Prostate gland (tissue), 2 donors: ENCODE measurements at regions not wholly inside any gene's neighbourhood (a gene's known extent, or its start where the extent isn't known, plus 50 kb on each side); places are given as distances from the start of the nearest gene placed in this dataset.

Experiments
- DNase-seq: peaks from one replicate; pipeline ENCODE4 v3.0.0-alpha.2; 2019; ENCODE audit warnings: low spot score
- H3K27ac ChIP-seq, 2 donors: fragments of 200-600 bp; sonication (generic); 2 replicates each; pipeline ENCODE4 v1.5.1; 2017 to 2019
- H3K27me3 ChIP-seq: fragments of 200-600 bp; sonication (generic); replicated peaks from 2 replicates; pipeline ENCODE4 v1.5.1; 2019; ENCODE audit not compliant: insufficient read depth
- H3K36me3 ChIP-seq, 2 donors: fragments of 200-600 bp; sonication (generic); 1 replicate in 1 of 2; 2 replicates in 1 of 2; pipeline versions ENCODE4 v1.5.1 to v1.8.1; 2017 to 2019
- H3K4me1 ChIP-seq: fragments of 200-600 bp; sonication (generic); replicated peaks from 2 replicates; pipeline ENCODE4 v1.5.1; 2019
- H3K4me3 ChIP-seq, 2 donors: fragments of 200-600 bp; sonication (generic); 2 replicates each; pipeline ENCODE4 v1.5.1; 2017 to 2019
- H3K9me3 ChIP-seq: fragments of 200-600 bp; sonication (generic); 2 replicates; pipeline ENCODE4 v1.5.1; 2017
- CTCF ChIP-seq, 4 experiments: fragments of 200-600 bp in 2 of 4; fragments of 450-650 bp in 2 of 4; sonication (generic) in 2 of 4; IDR thresholded peaks; 1 replicate in 3 of 4; 2 replicates in 1 of 4; pipeline ENCODE4 v1.5.1; 2016 to 2019; ENCODE audit warnings: antibody characterized with exemption in 4 of 4, mild to moderate bottlenecking in 2 of 4, moderate library complexity in 2 of 4
- POLR2A ChIP-seq: fragments of 450-650 bp; IDR thresholded peaks from one replicate; pipeline ENCODE4 v1.6.1; 2016; ENCODE audit warnings: antibody characterized with exemption, mild to moderate bottlenecking
- POLR2AphosphoS5 ChIP-seq: sonication (generic); formaldehyde crosslinking; IDR thresholded peaks from one replicate; pipeline ENCODE4 v1.6.1; 2017; ENCODE audit warnings: antibody characterized with exemption
- WGBS: methylation state at CpG from one replicate; pipeline ENCODE4 v1.1.5; 2018; 5-methylcytosine and 5-hydroxymethylcytosine counted together
- intact Hi-C: fragments of 100-400 bp; cut with DNase I; formaldehyde crosslinking; loops from one replicate; pipeline ENCODE4 v1.14.2; 2022

- Histone ChIP-seq H3K9me3 (no peaks in the 10 kb centered on the region), H3K36me3 (no peaks in the 10 kb centered on the region), H3K4me1 (no peaks in the 10 kb centered on the region), H3K27ac (no peak overlapping the region), H3K4me3 (no peak overlapping the region), H3K27me3 (no peaks in the 10 kb centered on the region)
- TF ChIP-seq POLR2AphosphoS5 = no peak
- TF ChIP-seq POLR2A = no peak
- no peak for TF ChIP-seq CTCF (IDR thresholded peaks at IDR 0.05)
- intact Hi-C loops = no loop called here
- 39% methylated on average over 2 of the region's 2 CpGs for WGBS
- no peak for DNase-seq
These were observed 75.8 kb upstream of the PARD3 start for GRCh38 chr10:34890939-34891338.

DNA sequence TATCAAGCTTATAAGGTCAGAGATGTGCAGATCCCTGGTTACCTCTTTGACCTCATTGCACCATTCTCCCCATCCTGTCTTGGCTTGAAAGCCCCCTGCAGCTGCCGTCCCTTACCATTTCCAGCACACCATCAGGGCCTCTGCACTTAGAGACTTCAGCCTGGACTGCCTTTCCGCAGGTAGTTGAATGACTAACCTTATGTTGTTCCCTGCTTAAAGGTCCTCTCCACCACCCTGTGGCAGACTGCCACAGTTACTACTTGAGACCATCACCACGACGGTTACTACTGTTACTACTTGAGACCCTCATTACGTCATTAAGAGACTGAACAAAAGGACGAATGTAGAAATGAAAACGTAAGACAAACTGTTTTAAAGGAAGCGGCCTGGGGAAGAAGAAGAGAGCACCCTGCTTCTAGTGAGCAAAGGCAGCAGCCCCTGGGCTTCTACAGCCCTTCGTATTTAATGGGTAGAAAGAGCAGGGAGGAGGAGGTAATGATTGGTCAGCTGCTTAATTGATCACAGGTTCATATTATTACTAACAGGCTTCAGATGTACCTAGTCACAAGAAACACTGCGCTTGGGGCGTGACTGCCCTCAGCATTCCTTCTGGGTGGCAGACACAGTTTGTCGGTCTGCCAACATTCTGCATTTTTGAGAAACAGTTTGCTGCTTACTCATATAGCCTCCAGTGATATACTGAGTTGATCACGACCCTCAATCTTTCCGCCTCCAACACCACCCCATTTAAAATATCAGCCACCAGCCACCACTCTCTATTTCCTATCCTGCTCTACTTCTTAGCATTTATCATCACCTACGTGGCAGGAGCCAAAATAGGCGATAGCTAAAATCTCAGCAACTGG, 74.1 kb upstream of the PARD3 start:
- H3K27me3 ChIP-seq = no peaks in the 10 kb centered on the region
- H3K9me3 ChIP-seq = no peaks in the 10 kb centered on the region
- DNase-seq = no peak
- no peak for TF ChIP-seq POLR2AphosphoS5
- TF ChIP-seq CTCF (IDR thresholded peaks at IDR 0.05) = no peak
- no peak for TF ChIP-seq POLR2A
- no peaks in the 10 kb centered on the region for H3K4me1 ChIP-seq
- H3K4me3 ChIP-seq = no peak overlapping the region
- intact Hi-C loops = no loop called here
- WGBS = 91% methylated on average over 16 of the region's 16 CpGs
- H3K27ac ChIP-seq = no peak overlapping the region
- H3K36me3 ChIP-seq = no peaks in the 10 kb centered on the region

DNA sequence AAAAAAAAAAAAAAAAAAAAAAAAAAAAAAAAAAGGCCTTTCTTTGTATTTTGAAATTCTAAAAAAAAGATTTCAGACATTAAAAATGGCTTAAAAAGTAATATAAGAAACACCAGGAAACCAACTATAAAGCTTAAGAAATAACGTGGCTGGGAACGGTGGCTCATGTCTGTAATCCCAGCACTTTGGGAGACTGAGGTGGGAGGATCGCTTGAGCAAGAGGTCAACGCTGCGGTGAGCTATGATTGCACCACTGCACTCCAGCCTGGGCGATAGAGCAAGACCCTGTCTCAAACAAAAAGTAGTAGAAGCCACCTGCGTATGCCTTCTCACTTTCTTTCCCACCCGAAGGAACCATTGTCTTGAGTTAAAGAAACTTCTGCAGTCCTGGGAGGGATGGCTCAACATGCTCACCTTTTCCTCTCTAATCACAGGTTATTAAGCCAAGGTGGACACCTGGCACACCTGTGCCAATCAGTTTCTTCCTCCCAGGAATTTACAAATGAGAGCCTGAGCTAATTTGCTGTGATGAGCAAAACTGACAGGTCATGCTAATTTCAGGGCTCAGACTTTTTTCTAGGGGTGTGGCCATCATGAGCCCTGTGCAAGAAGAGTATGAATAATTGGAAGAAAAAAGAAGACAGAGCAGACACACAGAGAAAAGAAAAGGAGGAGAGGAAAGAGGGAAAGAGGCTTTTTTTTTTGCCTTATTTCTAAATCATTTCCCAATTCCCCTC, 72.0 kb upstream of the PARD3 start:
- Histone ChIP-seq H3K27ac (no peak overlapping the region), H3K4me3 (no peak overlapping the region), H3K9me3 (no peaks in the 10 kb centered on the region), H3K4me1 (no peaks in the 10 kb centered on the region), H3K27me3 (no peaks in the 10 kb centered on the region), H3K36me3 (no peaks in the 10 kb centered on the region)
- intact Hi-C loops = no loop called here
- TF ChIP-seq POLR2A (no peak), POLR2AphosphoS5 (no peak), CTCF (IDR thresholded peaks at IDR 0.05) (no peak)
- 94% methylated on average over 8 of the region's 8 CpGs for WGBS
- no peak for DNase-seq

- Histone ChIP-seq H3K36me3 (no peaks in the 10 kb centered on the region), H3K27ac (no peak overlapping the region), H3K9me3 (no peaks in the 10 kb centered on the region), H3K4me1 (no peaks in the 10 kb centered on the region), H3K4me3 (no peak overlapping the region), H3K27me3 (no peaks in the 10 kb centered on the region)
- TF ChIP-seq CTCF (IDR thresholded peaks at IDR 0.05) (no peak), POLR2A (no peak), POLR2AphosphoS5 (no peak)
- WGBS = 80% methylated on average over 3 of the region's 3 CpGs
- intact Hi-C loops = no loop called here
- DNase-seq = no peak
These were observed 70.8 kb upstream of the PARD3 start for GRCh38 chr10:34885898-34886297.
